HG03432 (cell line): ENCODE measurements at regions not wholly inside any gene's neighbourhood (a gene's known extent, or its start where the extent isn't known, plus 50 kb on each side); places are given as distances from the start of the nearest gene placed in this dataset.
"Not testable (repeated sequence)": the region's sequence is repeated elsewhere in the genome, so short reads cannot be mapped to it uniquely, and the experiment has no call there.

Source experiments
- ATAC-seq: cut with Tn5 transposase; IDR thresholded peaks from one replicate; pipeline ENCODE4 v1.9.1; 2021; ENCODE audit warnings: mild to moderate bottlenecking, moderate library complexity; ENCODE audit not compliant: unreplicated experiment

DNA sequence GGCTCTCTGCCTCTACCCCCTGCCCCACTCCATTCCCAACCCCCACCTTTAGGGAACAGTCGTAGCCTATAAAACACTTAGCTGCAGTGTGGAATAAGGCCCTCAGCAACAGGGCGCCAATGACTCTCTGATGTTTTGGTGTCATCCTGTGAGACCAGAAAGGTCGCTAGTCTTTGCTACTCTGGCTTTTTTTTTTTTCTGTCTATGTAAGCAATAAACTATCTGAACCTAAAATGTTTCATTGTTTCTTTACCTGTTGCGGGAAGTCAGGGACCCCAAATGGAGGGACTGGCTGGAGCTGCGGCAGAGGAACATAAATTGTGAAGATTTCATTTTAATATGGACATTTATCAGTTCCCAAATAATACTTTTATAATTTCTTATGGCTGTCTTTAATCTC, 154.6 kb downstream of the COPS8 start:
- no peak for ATAC-seq

DNA sequence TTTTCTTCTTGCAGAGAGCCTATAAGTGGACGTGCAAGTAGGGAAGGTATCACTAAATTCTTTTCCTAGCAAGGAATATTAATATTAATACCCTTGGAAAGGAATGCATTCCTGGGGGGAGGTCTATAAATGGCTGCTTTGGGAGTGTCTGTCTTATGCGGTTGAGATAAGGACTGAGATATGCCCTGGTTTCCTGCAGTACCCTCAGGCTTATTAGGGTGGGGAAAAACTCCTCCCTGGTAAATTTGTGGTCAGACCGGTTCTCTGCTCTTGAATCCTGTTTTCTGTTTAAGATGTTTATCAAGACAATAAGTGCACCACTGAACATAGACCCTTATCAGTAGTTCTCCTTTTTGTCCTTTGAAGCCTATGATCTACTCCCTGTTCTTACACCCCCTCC, 155.2 kb downstream of the COPS8 start:
- not testable (repeated sequence) for ATAC-seq

DNA sequence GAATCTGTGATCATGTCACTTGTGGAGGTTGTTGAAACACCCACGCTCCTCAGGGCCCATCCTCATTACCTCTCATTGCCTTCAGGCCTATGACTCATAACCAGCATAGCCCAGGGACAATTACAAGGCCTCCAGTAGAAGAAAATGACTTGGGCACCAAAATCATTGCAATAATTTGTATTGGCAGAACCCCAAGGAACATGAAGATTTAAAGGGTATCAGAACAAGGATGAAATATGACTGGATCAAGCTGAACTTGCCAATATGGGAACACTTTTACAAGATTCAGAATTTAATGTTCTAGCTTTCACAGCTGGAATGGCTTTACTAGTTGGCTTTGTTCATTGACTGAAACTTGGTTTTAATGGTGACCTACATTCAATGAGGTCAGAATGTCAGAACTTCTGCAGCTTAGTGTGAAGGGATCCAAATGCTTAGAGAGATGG, 156.4 kb downstream of the COPS8 start:
- no peak for ATAC-seq

DNA sequence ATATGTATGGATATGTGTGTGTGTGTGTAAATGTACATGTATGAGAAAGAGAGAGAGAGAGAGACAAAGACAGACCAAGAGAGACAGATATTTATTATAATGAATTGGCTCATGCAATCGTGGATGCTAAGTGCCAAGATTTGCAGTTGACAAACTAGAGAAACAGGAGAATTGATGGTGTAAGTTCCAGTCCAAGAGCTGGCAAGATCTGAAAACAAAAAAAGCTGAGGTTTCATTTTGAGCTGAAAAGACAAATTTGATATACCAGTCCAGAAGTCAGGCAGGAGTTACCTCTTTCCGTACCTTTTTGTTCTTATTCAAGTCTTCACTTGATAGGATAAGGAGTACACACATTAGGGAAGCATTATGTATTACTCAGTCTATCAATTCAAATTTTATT, 157.8 kb downstream of the COPS8 start:
- ATAC-seq = no peak

DNA sequence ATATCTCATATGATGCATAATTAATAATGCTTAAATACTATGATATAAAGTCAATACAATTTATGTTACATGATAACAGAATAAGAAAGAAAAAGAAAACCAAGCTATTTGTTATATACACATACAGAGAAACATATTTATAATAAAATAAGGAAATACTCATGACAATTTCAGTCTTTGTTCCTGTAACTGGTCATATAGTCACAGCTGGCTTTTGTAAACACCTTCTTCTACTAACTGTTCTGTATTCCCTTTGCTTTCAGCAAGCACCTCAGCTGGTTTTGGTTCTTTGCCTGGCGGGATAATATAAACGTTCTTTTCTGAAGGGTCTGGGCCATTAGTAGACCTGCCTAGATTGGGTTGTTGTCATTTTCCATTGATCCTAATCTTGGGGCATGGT, 158.5 kb downstream of the COPS8 start:
- no peak for ATAC-seq

DNA sequence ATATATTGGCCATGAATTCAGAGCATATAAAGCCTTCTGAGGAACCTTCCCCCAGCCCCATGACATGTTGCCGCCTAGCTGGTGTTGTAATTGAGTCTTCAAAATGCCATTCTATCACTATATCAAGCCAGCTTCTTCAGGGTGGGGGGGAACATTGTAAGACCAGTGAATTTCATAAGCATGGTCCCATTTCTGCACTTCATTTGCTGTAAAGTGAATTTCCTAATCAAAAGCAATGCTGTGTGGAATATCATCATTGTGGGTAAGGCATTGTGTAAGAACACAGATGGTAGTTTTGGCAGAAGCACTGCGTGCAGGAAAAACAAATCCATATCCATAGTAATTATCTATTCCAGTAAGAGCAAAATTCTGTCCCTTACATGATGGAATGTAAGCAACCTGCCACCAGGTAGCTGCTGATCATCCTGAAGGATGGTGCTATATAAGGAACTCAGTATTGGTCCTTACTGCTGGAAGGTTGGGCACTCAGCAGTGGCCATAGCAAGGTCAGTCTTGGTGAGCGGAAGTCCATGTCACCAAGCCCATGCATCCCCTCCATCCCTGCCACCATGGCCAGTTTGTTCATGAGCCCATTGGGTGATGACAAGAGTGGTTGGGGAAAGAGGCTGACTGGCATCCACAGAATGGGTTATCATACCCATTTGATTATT, 159.4 kb downstream of the COPS8 start:
- ATAC-seq = no peak

DNA sequence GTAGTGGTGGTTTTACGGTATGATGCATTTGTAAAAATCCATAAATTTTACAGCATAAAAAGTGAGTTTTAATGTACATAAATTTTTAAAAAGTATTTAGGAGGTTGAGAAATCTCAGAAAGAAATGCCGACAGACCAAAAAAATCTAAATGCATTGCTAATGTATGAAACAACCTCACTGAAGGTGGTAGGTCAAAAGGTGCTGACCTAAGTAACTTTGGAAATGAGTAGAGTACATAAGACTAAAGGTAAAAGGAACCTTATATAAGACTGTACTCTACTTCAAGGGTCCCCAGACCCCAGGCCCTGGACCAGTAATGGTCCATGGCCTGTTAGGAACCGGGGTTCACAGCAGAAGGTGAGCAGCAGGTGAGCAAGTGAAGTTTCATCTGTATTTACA, 163.4 kb downstream of the COL6A3 start:
- ATAC-seq = no peak

DNA sequence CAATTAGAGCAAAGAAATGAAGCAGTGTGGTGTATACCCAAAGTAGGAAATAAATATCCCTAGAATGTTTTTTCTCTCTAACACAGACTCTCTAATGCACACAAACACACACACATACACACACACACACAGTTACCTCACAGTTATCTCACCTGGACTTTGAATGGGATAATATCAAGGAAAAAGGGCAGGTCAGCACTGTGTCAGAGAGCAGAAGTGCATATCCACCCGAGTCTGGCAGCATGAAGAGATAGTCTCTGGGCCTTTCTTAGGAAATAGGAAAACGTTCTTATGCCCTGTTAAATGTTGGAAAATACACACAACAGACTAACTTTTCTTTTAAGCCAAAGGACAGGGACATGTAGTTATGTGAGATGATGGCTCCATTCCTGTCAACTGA, 162.0 kb downstream of the COL6A3 start:
- ATAC-seq = no peak

DNA sequence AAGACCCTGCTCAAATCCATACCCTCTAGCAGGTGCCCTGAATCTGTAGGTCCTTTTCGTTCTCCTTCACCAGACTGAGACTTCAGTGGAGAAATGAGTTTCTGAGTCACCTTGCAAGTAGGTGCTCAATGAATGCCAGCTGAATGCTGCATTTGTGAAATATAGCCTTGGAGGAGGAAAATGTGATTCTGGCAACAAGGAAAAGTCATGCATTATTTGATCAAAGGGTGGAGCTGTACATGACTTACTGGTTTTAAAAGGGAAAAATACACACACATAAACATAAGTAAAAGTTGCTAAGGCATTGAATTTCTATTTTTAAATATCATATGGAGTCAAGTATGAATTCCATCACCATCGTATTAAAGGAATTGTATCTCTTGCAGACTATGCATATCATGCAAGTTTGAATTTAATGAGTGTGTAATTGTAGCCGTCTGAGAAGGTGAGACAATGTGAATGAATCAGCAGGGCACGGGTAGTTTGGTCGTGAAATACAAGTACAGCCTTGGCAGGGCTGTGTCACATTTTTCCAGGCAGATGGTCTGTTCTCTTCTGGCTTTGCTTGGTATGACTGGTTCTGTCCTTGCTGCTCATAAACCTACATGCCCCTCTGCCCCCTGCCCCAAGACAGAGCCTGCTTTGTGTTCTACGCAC, 160.8 kb downstream of the COL6A3 start:
- ATAC-seq = no peak

DNA sequence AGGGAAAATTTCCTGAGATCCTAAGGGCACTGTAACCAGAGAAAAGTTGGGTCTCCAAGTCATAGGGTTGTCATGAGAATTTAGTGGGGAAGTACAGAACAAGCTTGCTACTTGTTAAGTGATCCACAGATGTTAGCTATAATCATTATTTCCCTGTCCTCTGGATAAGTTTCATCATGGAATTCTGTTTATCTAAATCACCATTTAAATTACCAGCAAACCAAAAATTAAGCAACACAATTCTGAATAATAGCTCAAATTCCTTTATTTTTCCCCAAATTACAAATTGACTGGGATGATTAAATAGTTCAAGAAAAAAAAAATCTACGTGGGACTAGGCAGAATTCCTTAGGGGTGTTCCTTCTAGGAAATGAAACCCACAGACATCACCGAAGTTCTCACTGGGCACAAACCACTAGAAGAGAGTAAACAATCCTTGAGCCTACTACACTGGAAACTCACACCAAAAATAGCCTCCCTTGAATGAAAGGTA, 159.5 kb downstream of the COL6A3 start:
- no peak for ATAC-seq

DNA sequence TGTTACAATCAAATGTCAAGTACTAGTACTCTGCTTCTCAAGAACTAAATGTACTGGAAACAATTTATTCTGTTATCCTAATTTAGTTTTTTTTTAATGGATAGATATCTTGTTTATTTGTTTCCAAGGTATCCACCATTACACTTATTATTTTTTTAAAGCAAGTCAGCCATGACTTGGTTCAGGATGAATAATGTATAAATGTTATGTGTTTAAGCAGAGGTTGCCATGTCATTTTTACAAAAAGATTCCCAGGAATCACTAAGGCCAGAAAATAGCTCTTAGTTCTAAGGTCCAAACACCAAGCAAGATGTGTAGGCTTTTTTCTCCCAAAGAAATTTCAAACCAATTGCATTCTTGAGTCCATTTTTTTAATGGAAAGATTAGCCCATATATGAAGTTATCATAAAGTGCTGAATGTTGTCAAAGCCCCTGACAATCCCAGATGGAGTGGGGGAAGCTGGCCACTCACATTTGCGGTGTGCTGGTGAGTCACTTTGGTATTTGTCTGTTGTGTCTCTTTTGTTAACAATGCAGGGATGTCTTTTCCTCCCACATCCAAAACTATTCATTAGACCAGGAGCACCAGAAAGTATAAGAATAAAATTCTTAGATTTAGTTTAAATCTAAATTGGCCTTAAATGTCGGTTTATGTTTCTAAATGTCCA, 158.9 kb downstream of the COL6A3 start:
- ATAC-seq = no peak

DNA sequence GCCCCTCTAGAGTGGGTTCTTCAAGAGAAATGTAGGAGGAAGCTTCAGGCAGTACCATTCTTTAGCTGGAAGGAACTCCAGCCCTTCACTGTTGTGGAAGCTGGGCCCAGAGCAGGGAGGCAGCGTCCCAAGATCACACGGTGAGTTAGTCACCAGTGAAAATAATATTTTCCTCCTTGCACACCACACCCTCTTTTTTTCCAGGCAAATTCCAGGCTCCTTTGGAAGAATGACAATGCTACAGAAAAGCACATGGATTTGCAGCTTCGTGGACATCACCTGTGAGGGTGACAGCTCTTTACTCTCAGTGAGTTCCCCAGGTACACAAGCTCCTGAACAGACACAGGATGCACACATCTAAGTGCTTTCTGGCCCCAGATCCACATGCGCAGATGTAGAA, 157.1 kb downstream of the COL6A3 start:
- ATAC-seq = no peak

DNA sequence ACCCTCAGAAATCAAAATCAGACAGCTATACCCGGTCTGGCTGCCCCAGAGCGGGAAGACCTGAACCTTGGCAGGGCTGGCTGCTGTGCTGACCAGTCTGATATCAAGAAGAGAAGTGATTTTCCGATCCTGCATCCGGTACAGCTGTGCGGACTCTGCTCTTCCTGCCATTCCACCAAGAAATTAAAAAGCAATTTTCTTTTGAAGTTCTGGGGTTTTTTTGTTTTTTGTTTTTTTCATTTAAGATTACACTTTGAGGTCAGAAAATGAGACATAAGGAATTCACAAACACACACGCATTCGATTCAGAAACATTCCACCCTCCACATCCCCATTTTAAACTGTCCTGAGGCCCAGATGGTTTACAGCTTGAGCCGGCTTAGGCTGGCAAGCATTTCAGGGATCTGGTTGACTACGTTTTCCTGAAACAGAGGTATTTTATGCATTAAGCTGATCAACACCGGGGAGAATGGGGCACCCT, 156.5 kb downstream of the COL6A3 start:
- ATAC-seq = no peak

DNA sequence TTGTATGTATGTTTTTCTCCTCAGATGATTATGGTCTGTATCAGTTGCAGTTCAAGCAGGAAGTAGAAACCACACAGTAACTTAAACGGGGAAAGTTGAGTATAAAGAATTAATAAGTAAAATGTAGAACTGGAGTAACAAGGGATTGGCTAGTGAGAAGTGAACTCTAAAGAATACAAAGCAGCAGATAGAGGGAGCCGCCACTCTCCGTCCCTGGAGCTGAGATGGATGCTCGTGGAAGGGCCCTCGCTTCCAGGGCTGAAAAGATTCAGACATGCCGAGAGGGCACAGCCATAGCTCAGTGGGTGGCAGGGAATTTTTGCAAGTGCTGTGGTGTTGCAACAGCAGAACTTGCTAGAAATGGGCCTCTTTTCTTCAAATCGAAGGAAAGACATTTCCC, 155.8 kb downstream of the COL6A3 start:
- no peak for ATAC-seq

DNA sequence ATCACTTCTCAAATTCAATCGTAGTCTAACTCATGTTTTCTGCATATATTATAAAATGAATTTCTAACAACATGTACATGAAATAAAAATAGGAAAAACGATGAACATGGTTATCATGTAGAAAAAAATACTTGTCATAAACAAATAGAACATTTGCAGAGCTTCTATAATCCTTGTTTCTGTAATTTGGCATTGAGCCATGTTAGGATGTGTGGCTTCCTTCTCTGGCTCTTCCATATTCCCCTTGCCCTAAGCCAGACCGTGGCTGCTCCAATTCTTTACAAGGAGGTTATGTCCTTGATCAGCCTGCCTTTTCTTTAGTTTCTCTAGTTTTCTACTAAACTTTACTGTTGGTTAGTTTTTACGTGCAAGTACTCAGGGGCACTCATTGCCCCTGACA, 155.3 kb downstream of the COL6A3 start:
- no peak for ATAC-seq

DNA sequence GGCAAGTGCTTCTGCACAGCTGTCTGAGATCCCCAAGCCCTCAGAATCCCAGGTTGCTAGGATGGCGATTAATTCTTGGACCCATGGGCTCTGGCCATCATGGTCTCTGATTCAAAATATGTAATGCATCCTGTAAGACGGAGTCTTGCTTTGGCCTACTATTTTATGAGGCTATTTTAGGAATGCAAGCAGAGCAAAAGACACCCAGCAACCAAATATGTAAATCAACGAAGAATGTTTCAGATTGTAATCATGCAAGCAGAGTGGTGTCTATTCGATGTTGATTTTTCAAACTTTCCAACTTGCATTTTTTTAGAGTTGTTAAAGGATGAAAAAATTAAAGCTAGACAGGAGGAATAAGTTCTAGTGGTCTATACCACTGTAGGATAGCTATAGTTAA, 154.8 kb downstream of the COL6A3 start:
- no peak for ATAC-seq

DNA sequence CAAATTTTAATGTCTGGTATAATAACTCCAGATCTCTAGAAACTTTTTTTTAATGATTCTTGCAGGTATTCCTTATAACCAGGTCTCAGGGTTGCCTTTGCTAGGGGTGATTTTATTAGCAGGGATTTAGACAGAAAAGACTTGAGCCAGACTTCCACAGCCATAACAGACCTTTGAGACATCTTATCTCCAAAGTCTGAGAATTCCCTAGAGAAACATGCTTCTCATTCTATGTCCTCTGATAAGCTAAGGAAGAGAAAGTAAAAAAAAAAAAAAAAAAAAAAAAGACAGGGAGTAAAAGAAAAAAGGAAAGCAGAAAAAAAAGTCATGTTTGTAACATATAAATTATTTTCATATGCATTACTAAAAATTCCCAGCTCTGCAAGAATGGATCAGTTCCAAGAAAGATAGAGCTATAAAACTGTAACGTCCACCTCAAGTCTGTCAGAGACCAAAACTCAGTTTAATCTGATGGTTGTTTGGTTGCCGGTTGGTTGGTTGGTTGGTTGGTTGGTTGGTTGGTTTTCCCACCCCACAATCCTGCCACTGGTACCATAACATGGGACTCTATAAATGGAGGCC, 153.8 kb downstream of the COL6A3 start:
- ATAC-seq = no peak

DNA sequence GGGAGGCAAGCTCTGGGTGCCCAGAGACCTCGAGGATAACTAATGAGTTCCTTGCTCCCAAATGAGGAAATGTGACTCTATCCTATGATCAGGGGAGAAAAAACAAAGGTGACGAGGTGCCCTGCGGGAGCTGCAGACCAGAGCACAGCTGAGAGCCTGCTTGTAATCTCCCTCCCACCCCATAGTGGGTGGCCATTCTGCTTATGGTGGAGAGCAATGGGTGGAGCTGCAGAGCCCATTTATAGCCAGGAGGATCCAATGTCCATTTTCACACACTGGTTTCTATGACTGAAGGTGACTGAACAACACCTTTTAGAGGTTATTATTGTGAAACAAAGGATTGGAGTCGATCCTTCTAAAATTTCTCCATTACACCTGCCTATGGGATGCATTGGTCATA, 153.3 kb downstream of the COL6A3 start:
- ATAC-seq = no peak

DNA sequence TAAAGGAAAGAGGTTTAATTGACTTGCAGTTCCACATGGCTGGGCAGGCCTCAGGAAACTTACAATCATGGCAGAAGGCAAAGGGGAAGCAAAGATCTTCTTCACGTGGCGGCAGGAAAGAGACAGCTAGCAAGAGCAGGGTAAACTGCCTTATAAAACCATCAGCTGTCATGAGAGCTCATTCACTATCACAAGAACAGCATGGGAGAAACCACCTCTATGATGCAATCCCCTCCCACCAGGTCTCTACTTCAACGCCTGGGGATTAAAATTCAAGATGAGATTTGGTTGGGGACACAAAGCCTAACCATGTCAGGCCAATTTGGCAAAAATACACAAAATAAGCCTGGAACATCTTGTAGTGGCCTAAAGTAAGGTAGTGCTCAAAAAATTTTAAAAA, 152.6 kb downstream of the COL6A3 start:
- no peak for ATAC-seq

DNA sequence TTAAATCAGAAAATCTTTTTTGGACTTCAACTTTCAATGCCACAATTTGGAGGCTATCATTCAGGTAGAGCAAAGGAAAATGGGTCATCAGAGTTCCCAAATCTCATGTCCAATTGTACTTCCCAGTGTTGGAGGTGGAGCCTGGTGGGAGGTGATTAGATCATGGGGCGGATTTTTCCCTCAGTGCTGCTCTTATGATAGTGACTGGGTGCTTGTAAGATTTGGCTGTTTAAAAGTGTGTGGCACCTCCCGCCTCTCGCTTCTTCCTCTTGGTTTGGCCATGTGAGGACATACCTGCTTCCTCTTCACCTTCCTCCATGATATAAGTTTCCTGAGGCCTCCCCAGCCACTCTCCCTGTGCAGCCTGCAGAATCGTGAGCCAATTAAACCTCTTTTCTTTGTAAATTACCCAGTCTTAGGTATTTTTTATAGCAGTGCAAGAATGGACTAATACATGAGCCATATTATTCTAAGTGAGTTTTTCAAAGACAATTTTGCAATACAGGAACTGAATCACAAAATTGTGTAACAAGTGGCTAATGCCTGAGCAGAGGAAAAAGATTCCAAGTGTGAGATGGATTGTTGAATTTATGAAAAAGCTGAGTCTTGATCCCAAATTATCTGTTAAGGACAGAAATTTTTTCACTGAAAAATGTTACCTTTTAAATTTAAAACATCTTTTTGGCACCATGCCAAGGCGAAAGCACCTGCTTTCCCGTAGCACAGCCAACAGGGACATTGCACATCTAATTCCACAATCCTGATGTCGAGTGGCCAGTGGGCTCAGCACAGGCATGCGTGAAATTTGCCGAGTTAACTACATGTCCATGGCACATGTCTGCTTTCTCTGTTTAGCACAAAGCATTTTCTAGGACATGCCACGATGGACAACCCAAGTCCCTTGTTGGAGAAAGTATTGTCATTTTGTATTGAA, 150.9 kb downstream of the COL6A3 start:
- ATAC-seq = no peak
